ENCODE measurements at regions not wholly inside any gene's neighbourhood (a gene's known extent, or its start where the extent isn't known, plus 50 kb on each side); places are given as distances from the start of the nearest gene placed in this dataset.

DNA sequence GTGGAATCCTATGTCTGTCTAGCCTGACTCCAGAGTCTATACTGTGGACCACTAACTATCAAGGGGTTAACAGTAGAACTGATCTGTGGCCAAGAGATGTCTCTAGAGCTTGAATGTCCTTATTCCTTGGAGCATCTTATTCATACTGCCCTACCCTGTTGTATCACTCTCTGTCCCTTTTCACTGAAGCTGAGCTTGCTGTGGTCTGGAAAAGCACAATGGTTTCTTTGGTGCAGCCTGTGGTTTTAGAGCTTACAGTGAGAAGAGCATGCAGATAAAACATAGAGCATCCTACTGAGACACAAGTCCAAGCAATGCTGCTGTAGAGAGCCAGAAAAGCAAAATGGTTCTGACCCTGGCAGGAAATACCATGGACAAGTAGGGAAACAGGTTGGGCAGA is 367.0 kb upstream of the ATP2B1 start:
- TF ChIP-seq, protein P1, sequence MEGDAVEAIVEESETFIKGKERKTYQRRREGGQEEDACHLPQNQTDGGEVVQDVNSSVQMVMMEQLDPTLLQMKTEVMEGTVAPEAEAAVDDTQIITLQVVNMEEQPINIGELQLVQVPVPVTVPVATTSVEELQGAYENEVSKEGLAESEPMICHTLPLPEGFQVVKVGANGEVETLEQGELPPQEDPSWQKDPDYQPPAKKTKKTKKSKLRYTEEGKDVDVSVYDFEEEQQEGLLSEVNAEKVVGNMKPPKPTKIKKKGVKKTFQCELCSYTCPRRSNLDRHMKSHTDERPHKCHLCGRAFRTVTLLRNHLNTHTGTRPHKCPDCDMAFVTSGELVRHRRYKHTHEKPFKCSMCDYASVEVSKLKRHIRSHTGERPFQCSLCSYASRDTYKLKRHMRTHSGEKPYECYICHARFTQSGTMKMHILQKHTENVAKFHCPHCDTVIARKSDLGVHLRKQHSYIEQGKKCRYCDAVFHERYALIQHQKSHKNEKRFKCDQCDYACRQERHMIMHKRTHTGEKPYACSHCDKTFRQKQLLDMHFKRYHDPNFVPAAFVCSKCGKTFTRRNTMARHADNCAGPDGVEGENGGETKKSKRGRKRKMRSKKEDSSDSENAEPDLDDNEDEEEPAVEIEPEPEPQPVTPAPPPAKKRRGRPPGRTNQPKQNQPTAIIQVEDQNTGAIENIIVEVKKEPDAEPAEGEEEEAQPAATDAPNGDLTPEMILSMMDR (IDR thresholded peaks at IDR 0.05): no peak
- no peak for TF ChIP-seq POLR2A (IDR thresholded peaks at IDR 0.05)
- intact Hi-C loops (cut with DNase I; ENCODE audit: low total_unique reads): no loop called here
- no peak overlapping the region for H3K4me3 ChIP-seq (ENCODE audit: low read depth, poor library complexity, severe bottlenecking)
- no peak for DNase-seq (ENCODE audit: low spot score in 2 of 2)

DNA sequence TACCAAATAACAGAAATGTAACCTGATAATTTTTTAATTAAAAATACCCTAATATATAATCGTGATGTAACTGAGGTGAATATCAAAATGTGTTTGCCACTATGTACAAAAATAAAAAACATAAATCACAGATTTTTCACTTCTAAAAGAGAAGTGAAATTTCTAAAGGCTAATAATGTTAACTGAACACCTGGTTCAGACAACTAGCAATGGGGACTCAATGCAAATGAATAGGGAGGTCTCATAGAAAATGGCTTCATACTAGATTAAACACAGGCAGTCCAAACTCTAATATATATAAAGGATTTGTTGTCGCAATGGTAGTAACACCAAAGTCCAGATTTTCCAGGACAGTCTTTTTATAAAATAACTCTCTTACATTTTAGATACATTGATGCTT is 365.4 kb upstream of the ATP2B1 start:
- intact Hi-C loops (cut with DNase I; ENCODE audit: low total_unique reads): no loop called here
- WGBS, 2 donors: 92 to 97% methylated on average over 2 of the region's 2 CpGs
- no peak for DNase-seq (ENCODE audit: low spot score in 2 of 2)
- TF ChIP-seq, protein P1 (IDR thresholded peaks at IDR 0.05): no peak
- no peak for TF ChIP-seq POLR2A (IDR thresholded peaks at IDR 0.05)
- H3K4me3 ChIP-seq (ENCODE audit: low read depth, poor library complexity, severe bottlenecking): no peak overlapping the region

DNA sequence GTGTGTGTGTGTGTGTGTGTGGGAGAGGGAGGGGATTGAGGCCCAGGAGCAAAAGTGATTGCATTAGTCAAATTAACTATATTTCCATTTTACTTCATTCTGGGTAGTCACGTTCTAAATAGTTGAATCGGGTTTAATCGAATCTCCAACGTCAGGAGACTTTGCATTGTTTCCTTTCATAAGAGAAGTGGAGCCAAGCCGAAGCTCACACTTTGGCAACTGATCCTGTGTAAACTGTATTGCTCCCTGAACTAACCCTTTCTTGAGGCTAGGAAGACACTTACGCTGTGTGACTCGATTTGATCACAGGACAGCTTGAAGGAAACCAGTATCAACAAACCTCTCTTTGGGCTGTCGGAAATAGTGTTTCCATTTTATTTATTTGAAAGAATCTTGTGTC is 363.4 kb upstream of the ATP2B1 start:
- no peak overlapping the region for H3K4me3 ChIP-seq (ENCODE audit: low read depth, poor library complexity, severe bottlenecking)
- no peak for DNase-seq (ENCODE audit: low spot score in 2 of 2)
- 89 to 92% methylated on average over 8 of the region's 8 CpGs for WGBS, 2 donors
- no peak for TF ChIP-seq POLR2A (IDR thresholded peaks at IDR 0.05)
- TF ChIP-seq, protein P1 (IDR thresholded peaks at IDR 0.05): no peak
- intact Hi-C loops (cut with DNase I; ENCODE audit: low total_unique reads): no loop called here

DNA sequence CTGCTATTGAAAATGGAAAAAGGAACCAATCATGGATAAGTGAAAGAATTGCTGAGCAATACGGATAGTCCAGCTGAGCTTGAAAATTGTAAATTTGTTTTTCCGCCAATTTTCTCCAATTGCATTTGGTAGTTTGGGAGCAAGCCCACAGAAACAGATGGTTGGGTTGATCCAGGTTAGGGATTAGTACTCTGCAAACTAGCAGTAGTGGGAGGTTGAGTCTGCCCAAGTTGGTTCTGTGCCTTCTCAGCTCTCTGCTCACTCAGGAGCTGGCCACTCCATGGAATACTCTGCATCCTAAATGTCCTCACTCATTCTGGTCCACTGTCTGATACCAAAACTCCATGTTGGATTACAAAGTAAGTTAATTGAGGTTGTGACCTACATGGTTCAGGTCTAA is 361.1 kb upstream of the ATP2B1 start:
- TF ChIP-seq, protein P1 (IDR thresholded peaks at IDR 0.05): no peak
- TF ChIP-seq POLR2A (IDR thresholded peaks at IDR 0.05): no peak
- intact Hi-C loops (cut with DNase I; ENCODE audit: low total_unique reads): no loop called here
- 95 to 96% methylated on average over 2 of the region's 2 CpGs for WGBS, 2 donors
- no peak overlapping the region for H3K4me3 ChIP-seq (ENCODE audit: low read depth, poor library complexity, severe bottlenecking)
- no peak for DNase-seq (ENCODE audit: low spot score in 2 of 2)

DNA sequence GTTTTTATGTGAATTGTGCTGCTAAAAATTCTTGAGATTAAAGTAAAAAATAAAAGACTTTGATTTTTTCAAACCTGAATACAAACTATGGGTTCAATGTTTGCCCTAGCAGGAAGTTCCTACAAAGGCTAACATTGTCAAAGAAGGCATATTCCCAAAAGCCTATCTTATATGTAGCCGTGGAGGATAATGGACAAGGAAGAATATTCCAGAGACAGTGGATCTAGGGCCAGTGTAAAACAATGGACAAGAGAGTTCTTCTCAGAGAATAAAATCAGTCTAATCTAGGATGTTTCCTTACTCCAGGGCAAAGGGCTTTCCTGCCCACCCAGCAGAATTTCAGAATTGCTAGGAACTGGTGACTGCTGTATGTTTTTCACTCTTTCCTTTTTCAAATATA is 359.2 kb upstream of the ATP2B1 start:
- no peak overlapping the region for H3K4me3 ChIP-seq (ENCODE audit: low read depth, poor library complexity, severe bottlenecking)
- intact Hi-C loops (cut with DNase I; ENCODE audit: low total_unique reads): no loop called here
- WGBS, 2 donors: 90 to 92% methylated on average over 1 of the region's 1 CpG
- TF ChIP-seq, protein P1 (IDR thresholded peaks at IDR 0.05): no peak
- no peak for TF ChIP-seq POLR2A (IDR thresholded peaks at IDR 0.05)
- no peak for DNase-seq (ENCODE audit: low spot score in 2 of 2)
